ENCODE measurements at regions not wholly inside any gene's neighbourhood (a gene's known extent, or its start where the extent isn't known, plus 50 kb on each side); places are given as distances from the start of the nearest gene placed in this dataset.
"Not testable (repeated sequence)": the region's sequence is repeated elsewhere in the genome, so short reads cannot be mapped to it uniquely, and the experiment has no call there.

DNA sequence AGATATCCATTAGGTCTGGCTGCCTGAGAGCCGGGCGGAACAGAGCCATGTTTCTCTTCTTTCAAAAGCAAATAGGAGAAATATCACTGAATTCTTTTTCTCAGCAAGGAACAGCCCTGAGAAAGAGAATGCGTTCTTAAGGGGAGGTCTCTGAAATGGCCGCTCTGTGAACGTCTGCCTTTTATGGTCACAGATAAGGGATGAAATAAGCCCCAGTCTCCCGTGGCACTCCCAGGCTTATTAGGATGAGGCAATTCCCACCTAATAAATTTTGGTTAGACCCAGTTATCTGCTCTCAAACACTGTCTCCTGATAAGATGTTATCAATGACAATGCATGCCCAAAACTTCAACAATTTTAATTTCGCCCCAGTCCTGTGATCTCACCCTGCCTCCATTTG lies 133.4 kb upstream of the KCNJ18 start:
- not testable (repeated sequence) for DNase-seq

DNA sequence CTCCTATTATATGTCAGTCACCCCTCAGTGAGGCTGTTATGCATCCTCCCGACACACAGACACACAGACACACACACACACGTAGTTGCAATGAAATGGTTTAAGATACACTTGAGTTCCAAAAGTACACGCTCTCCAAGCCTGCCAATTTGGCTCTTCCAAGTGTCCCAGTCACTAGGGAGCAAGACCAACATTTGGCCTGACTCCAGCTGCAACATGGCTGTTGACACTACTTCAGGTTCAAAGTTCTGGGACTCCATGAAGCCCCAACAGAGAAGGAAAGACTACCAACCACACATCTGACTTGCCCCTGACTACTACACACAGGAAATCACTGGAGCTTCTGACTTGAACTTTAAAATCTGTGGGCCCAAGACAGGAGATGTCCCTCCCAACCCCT lies 128.1 kb upstream of the KCNJ18 start:
- DNase-seq: no peak

DNA sequence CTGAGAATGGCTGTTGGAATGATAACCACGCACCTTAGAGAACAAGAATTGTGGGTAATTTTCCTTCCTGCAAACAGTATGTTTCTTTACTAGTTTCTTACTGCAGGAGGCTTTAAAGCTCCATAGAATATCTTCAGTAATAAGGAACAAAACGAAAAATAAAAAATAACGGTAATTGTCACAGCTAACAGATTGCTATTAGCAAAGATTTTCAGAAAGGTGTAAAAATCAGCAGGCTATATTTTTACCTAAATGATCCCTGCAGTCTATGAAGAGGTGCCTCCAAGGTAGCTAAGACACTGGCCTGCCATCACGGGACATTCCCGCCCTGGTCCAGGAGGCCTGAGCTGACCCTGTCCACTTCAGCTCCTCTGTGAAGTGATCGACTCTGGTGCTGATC lies 127.6 kb upstream of the KCNJ18 start:
- DNase-seq: not testable (repeated sequence)

DNA sequence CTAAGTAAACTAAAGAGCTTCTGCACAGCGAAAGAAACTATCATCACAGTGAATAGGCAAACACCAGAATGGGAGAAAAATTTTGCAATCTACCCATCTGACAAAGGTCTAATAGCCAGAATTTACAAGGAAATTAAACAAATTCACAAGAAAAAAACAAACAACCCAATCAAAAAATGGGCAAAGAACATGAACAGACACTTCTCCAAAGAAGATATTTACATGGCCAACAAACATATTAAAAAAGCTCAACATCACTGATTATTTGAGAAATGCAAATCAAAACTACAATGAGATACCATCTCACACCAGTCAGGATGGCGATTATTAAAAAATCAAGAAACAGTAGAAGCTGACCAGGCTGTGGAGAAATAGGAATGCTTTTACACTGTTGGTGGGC lies 121.9 kb upstream of the KCNJ18 start:
- not testable (repeated sequence) for DNase-seq

DNA sequence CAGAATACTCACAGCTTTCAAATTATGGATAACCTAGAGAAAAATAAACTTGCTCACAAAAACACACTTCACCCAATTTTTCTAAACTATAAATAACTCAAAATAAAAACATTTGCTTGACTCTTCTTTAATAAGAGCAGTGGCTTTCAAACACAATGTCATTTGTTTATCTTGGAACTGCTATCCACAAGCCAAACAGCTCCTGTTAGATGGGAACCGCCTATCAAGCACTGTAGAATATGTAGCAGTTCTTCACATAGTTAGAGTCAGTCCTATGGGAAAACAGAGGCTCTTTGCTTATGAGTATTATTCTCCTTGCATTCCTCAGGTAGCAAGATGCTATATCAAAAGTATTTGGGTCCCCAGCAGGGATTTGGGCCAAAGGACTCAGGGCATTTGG lies 120.2 kb upstream of the KCNJ18 start:
- not testable (repeated sequence) for DNase-seq

DNA sequence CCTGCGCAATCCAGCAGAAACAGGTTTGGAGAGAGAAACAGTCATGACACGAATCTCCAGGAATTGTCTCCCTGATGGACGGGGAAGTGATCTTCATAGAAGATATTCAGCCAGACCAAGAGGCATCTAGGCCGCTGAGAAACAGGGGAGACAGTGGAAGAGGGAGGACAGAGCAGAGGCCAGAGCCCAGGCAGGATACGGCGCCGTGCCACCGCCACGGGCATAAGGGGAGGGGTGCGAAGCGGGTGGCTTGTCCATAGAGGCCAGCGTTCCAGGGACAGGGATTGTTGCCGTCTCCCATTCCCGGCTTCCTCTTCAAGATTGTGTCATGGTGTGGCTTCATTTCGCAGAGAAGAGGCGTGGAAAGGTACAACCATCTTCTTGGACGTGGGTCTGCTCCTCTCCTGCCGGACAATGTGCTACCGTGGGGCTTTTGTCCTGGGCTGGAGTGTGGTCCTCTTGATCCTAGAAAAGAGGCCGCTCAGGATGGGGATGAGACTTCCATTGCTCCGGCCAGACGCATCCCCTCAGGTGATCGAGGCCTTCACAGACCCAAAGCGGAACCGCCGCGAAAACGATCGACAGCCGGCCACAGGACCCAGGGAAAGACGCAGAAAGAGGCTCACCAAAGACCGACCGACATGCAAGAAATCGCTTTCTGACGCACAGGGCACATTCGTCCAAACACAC lies 118.9 kb upstream of the KCNJ18 start:
- DNase-seq: not testable (repeated sequence)

DNA sequence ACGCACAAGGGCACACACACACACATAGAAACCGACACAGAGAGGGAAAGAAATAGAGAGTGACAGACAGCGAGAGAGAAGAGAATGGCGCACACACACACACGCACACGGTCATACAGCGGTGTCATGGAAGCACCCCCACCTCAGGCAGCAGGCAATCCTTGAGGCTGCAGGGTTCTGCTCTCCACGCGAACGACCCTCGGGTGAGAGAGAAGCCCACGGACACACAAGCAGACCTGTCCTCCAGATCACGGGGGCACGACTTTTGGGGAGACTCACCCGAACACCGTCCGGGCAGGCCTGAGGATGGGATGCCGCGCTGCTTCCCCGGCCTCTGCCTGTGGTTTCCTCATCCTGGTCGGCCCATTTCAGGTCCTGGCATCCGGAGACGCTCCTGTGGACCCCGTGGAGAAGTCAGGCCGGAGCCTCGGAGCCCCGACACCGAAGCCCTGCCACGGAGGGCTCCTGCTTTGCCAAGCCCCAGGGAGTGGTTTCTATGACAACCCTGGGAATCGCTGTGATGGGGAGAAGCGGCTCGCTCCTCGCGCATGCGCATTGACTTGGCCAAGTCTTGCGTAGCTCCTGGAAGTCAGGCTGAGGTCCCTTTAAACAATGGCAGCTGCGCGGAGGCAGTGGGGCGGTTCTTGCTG lies 118.2 kb upstream of the KCNJ18 start:
- DNase-seq: no peak

DNA sequence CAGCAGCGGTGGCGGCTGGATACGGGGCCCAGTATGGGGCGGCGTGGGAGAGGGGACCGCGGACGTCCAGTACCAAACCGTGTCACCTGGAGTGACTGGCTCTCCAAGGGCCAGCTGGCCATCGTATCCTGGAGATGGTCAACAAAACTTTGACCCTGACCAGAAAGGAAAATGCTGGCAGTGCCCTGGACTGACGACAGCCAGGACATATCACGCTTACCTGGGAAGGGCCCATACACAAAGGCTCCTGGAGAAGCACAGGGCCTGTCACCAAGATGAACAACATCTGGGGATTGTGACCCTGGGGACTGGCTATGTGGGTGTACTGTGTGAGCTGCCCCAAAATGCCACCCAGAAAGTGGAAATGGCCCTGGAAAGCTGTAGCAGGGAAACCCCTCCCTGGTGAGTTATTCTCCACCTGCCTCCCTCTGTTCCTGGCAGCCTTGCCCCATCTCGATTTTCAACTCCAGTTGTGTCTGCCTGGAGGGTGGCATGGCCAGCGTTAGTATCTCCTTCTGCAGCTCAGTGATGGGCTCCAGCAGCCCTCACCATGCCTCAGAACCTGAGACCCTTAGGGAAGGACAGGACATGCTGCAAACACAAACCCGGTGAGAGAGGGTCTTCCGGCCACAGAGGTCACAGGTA lies 117.6 kb upstream of the KCNJ18 start:
- not testable (repeated sequence) for DNase-seq

DNA sequence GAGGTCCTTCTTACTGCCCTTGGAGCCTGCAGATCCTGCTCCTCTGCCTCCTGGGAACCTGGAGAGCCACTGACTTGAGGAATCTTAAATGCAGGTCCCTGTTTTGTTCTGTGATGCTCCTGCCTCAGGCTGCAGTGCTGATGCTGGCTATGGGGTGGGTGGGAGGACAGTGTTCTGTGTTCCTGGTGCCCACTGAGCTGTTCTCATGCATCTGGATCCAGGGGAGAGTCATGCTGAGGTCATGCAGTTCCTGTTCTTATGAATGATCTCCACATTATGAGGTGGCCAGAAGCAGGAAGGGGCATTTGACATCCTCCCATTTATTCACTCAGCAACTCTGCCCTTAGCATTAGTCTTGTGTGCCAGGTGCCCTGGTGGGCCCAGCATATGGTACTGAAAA lies 113.5 kb upstream of the KCNJ18 start:
- not testable (repeated sequence) for DNase-seq

DNA sequence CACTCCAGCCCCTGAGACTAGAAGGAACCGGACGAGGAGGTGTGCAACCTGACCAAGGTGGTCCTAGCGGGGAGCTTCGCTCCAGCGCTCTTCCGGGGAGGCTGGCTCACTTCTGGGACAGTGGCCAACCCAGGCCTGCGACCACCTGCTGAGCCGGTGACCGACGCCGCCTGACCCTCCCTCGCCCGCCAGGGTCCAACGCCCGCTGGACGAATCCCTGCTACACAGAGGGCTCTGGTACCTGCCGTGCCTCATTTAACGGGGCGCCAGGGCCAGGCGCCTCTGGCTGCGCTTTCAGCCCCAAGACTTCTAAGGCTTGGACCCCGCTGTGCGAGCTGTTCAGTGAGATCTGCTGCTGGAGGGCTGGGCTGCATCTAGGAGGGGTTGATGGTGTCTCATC lies 99.5 kb upstream of the KCNJ18 start:
- no peak for DNase-seq

DNA sequence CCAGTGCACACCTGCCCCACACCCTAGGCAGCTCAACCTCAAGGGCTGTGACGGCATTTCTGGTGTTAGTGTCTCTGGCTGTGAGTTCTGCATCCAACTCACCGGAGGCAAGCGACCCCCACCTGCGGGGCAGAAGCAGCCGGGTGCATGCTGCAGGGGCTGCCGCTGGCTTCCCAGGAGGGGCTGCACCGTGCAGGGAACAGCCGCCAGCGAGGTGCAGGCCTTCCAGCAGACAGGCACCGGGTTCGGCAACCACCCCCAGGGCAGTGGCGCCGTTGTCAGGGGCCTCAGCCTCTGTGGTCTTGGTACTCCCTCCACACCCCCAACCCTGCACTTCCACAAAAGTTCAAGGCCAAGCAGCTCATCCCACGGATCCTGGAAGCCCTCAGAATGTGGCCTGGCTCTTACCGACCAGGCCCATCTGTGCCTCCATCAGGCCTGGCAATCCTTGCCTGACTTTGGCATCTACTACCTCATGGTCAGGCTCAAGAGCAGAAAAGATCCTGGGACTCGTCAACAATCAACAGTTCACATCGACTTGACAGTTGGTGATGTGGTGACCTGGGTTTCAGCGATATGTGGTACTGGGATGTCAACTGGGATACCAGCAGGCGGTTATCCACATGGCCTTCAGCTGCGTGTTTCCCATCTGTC lies 98.7 kb upstream of the KCNJ18 start:
- DNase-seq: not testable (repeated sequence)

DNA sequence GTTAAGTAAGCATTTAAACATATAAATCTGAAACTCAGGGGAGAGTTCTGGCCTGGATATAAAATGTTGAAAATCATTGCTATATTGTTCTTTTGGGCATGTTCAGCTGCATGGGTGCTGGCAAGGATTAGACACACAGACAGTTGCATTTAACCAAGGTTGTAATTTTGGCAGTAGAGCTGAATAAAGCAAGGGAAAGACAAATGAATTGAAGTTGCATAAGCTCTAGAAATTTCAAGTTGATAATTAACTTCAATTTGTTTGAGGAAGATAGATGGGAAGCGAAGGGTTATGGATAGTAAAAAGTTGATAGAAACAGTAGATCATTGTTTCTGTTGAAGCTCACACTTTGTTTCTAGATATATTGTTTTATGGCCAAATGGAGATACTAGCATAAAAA lies 97.2 kb upstream of the KCNJ18 start:
- no peak for DNase-seq

DNA sequence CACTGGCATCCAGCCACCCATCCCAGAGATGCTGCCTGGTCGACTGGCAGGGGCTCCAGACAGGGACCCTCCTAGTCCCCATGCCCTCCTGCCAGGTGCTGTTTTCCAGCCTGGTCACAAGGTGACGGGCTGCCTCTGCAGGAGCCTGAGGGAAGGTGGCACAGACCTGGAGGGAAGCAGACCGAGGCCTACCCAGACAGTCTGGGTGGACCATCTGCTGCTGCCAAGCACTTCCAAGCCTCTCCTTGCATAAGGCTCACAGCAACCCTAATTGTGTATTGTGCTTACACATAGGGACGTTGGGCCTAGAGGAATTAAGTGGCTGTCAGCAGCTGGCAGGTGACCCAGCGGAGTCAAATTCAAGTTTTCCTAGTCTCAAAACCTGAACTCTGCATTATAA lies 90.1 kb upstream of the KCNJ18 start:
- DNase-seq: no peak

DNA sequence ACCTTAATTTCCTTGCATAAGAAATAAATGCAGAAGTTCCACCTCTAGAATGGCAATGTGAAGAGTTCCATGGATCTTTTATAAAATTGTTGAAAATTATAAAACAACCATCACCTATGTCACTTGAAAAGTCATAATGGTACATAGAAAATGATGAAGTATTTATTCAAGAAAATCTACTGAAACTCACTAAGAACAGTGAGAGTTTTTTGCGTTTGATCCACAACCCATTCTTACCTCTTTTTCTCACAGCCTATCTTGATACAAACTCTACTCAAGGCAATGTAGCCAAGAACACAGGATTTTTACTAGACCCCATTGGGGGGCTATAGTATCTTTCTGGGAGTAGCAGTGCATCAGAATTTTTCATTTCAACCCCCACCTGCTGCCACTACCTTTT lies 89.0 kb upstream of the KCNJ18 start:
- DNase-seq: not testable (repeated sequence)

DNA sequence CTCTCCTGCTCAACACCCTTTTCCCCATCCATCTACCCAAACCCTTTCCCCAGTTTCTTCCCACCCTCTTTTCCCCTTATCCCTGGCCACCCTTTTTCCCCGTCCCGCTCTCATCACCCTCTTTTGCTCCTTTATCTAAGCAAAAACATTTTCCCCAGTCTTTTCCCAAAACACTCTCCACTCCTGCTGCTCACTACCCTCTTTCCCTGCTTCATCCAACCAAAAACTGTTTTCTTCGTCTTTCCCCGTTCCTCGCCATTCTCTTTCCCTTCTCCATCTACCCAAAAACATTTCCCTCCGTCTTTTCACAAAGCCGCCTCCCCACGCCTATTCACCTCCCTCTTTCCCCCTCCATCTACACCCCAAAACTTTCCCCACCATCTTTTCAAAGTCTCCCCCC lies 80.9 kb upstream of the KCNJ18 start:
- not testable (repeated sequence) for DNase-seq

DNA sequence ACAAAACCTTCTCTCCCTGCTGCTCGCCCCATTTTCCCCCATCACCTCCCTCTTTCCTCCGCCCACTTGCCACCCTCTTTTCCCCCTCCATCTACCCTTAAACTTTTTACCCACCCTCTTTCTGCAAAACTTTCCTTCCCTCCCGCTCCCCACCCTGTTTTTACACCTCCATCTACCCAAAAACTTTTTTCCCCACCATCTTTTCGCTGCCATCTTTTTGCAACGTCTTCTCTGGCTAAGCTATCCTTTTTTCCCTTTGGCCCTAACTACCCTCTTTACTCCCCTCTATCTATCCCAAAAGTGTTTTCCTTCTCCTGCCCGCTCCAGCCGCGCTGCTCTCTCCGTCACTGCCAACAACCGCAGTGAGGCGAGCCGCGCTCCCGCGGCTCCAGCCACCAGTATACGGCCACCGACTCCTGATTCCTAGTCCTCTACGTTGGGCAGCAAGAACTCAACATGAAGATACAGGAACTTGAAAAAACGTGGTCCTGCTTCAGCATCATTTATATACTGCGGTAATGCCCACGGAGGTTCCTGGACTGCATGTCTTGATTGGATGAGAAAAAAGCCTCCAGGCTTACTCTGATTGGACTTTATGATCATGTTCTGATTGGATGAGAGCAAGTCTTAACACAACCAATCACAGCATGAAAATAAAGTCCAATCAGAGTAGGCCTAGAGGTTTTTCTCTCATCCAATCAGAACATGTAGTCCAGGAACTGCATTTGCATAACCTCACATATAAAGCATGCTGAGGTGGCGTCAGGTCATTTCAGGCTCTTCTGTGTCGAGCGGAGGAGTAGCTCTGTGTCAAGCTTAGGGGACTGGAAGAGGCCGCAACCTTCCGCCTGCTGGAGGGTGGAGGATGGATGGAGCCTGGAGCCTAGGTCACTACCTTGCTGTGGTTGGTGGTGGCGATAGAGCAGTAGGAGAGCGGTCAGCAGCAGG lies 79.9 kb upstream of the KCNJ18 start:
- DNase-seq: not testable (repeated sequence)

DNA sequence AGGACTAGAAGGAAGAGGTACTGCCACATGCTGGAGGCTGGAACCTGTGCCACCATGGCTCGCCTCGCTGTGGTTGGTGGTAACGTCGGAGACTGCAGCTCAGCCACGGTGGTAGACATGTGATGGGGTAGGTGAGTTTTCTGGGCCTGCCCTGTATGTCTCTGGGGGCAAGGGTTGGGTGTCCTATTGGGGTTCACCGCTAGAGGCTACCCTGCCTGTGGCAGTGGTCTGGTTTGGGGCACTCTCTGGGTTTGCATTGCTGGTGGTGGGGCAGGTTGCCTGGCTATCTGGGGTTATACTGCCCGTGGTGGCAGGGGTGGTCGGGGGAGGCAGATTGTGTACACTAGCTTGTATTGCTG lies 79.3 kb upstream of the KCNJ18 start:
- DNase-seq: no peak

DNA sequence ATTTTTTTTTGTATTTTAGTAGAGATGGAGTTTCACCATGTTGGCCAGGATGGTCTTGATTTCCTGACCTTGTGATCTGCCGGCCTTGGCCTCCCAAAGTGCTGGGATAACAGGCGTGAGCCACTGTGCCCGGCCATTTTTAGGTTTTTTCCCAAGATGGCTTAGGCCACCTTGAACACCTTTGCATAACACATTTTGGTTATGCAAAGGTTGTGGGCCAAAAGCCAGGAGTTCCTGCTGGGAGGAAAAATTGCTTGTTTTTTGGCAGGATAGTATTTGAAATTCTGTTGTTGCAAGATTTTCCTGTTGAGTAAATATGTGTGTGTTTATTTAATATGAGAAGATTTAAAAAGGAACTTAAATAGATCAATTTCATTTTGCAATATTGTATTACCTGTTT lies 65.3 kb upstream of the KCNJ18 start:
- not testable (repeated sequence) for DNase-seq
